D341Med (cell line): ENCODE measurements at regions not wholly inside any gene's neighbourhood (a gene's known extent, or its start where the extent isn't known, plus 50 kb on each side); places are given as distances from the start of the nearest gene placed in this dataset.
"Not testable (repeated sequence)": the region's sequence is repeated elsewhere in the genome, so short reads cannot be mapped to it uniquely, and the experiment has no call there.

ENCODE experiments used
- DNase-seq: peaks from one replicate; pipeline ENCODE4 v3.0.0; 2012; ENCODE audit warnings: low spot score

GRCh38 chr15:70602834-70603560 lies 160.4 kb downstream of the UACA start:
- no peak for DNase-seq

DNA sequence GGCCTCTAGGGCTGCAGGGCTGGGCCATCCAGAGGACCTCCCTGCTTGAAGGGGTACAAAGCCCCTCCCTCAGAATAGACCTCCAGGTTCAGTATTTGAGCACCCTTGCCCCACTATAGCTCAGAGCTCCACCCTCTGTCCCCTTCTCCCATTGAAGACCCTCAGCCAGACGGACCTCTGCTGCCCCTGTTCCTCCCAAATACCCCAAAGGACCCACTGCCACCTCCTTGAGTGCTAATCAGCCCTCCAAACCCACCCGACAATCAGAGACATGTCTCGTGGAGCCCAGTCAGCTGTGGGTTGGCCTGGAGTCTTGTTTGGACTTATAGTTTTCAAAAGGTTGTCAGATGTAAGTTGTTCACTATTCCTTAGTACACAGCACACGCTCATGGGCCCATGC lies 161.1 kb downstream of the UACA start:
- DNase-seq = no peak

DNA sequence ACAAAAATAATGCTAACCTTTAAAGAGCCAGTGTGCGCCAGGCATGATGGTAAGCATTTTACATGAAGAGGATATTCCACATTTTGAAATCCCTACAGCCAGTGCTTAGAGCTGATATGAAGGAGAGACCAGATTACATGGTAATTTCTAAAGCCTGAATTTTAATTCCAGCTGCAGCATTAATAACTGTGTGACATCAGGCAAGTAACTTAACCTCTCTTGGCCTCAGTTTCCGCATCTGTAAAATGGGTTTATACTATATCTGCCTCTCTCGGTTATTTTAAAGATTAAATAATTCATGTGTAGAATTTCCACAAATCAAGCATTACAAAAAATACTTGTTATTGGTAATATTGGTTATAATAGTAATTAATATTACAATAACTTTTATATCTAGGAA lies 165.4 kb downstream of the UACA start:
- no peak for DNase-seq

- peak; percentile 8 for DNase-seq
These were observed 166.2 kb downstream of the UACA start for GRCh38 chr15:70597056-70597603.

- DNase-seq = no peak
These were observed 166.9 kb downstream of the UACA start for GRCh38 chr15:70596354-70597055.

GRCh38 chr15:70593795-70594194 lies 169.6 kb downstream of the UACA start:
- no peak for DNase-seq

DNA sequence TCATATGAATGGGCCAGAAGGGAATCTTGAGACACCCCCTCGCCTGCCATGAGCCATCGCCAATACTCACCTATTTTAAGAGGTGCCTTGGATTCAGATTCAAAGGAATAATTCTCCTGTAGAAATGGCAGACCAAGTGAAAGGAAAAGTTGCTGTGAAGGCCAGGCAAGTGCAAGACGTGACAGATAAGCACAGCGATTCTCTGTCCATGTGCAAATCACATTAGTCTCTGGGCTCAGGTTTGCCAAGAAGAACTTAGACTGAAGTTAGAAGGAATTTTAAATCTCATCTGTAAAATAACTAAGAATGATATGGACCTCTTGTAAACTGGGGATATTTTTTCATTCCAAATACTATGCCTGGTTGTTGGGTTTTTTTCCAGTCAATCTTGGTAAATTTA lies 173.6 kb downstream of the UACA start:
- DNase-seq = no peak

GRCh38 chr15:70589221-70589620 lies 174.1 kb downstream of the UACA start:
- DNase-seq = no peak

GRCh38 chr15:70588613-70589012 lies 174.7 kb downstream of the UACA start:
- DNase-seq = no peak

DNA sequence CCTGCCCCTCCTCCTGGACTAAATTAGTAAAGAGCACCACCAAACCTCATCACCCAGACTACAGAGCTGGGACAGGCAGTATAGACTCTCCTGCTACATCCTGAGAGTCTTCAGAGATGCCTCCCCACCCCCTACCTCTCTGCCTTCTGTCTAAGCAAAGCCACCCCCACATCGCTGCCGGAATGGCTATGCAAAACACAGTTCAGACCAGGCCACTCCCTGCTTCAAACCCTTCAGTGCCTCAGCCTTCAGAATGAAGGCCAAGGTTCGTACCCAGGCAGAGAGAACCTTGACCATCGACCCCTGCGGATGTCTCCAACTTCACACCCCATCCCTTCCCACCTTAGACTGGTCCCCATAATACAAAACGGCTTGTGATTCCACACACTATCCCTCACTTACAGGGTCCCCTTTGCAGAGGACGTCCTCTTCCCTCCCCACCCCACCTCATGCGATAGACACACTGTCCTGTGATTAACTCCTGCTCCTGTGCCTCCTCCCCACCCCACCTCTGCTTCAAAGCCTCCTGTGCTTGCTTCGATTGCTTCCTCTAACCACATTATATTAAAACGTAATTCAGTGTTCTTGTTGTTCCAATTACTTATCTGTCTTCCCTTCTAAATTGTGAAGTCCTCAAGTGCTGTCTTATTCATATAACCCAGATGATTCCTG lies 175.3 kb downstream of the UACA start:
- peak; percentile 5 for DNase-seq

DNA sequence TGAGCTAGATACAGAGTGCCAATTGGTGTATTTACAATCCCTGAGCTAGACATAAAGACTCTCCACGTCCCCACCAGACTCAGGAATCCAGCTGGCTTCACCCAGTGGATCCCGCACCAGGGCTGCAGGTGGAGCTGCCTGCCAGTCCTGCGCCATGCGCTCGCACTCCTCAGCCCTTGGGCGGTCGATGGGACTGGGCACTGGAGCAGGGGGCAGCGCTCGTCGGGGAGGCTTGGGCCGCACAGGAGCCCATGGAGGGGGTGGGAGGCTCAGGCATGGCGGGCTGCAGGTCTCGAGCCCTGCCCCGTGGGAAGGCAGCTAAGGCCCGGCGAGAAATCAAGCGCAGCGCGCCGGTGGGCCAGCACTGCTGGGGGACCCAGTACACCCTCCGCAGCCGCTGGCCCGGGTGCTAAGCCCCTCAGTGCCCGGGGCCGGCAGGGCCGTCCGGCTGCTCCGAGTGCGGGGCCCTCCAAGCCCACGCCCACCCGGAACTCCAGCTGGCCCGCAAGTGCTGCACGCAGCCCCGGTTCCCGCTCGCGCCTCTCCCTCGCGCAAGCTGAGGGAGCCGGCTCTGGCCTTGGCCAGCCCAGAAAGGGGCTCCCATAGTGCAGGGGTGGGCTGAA lies 176.2 kb downstream of the UACA start:
- DNase-seq = not testable (repeated sequence)

- no peak for DNase-seq
These were observed 177.1 kb downstream of the UACA start for GRCh38 chr15:70586241-70586640.

GRCh38 chr15:70585707-70586034 lies 177.7 kb downstream of the UACA start:
- DNase-seq = no peak

GRCh38 chr15:70584838-70585706 lies 178.3 kb downstream of the UACA start:
- peak; percentile 85 for DNase-seq

DNA sequence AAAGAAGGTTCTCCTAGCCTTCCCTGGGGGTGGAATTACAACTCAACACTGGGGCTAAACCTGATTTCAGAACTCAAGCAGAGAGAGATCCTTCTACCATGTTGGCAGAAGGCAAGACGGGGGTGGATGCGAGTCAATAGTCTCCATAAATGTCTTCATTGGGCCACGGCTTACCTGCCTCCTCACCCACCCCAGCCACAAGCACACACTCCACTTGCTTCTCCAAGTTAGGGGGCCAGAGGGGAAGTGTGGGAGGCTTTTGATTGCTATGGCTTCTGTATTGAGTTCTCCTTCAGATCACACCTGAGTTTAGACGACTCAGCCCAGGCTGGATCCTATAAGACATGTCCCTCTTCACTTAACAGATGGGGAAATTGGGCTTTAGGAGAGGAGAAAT lies 178.9 kb downstream of the UACA start:
- peak; percentile 8 for DNase-seq

- no peak for DNase-seq
These were observed 180.4 kb downstream of the UACA start for GRCh38 chr15:70583006-70583405.

GRCh38 chr15:70582143-70582945 lies 181.0 kb downstream of the UACA start:
- peak; percentile 21 for DNase-seq

GRCh38 chr15:70580958-70581357 lies 182.4 kb downstream of the UACA start:
- no peak for DNase-seq

DNA sequence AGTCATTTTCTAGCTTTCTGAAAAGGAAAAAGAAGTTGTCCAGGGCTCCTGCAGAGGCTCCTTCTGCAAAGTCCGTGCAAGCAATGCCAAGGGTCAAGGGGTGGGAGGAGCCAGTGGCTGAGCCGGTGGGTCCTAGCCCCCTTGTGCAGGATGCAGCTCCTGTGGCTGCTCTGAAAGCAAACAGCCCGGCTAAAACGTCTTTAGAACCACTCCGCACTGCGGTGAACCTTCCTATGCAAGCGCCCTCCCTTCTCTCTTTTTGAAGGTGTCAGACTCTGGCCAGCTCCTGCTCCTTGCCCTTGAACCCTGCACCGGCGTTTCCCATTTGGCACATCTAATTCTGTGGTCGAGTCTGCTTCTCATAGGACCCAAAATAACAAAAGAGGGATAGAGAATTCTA lies 183.1 kb downstream of the UACA start:
- DNase-seq = no peak

GRCh38 chr15:70579766-70580165 lies 183.6 kb downstream of the UACA start:
- no peak for DNase-seq

DNA sequence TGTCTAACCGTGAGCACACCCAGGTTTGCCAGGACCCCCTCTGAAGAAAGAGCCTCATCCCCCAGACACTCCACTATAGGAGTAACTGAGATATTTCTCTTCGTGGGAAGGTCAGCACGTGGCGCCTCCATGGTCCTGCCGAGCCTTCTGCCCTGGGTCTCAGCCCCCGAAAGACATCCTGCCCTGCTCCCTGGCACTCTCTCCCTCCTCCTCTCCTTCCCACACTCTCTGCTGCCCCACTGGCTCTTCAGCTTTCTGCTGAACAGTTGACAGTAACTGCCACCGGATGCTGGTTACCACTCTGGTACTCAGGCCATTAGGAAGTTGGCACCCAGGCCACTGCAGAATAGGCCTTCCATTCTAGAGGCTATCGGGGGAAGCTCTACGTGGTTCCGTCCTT lies 185.2 kb downstream of the UACA start:
- no peak for DNase-seq
